Activated naive CD4-positive, alpha-beta T cell treated with anti-CD3 and anti-CD28 coated beads, Interleukin-2, amount 50 U/mL, for 16 hours (primary cell): ENCODE measurements at regions not wholly inside any gene's neighbourhood (a gene's known extent, or its start where the extent isn't known, plus 50 kb on each side); places are given as distances from the start of the nearest gene placed in this dataset.

ENCODE experiments used
- DNase-seq: peaks from one replicate; pipeline ENCODE4 v3.0.0-alpha.2; 2020

- no peak for DNase-seq
Observed at GRCh38 chr3:104990758-104991157, 376.0 kb upstream of the ALCAM start.

GRCh38 chr3:104992676-104993075 is 374.0 kb upstream of the ALCAM start:
- DNase-seq: no peak

GRCh38 chr3:105006164-105006563 is 360.5 kb upstream of the ALCAM start:
- DNase-seq: no peak

GRCh38 chr3:105013657-105014056 is 353.1 kb upstream of the ALCAM start:
- DNase-seq: no peak

GRCh38 chr3:105014631-105015030 is 352.1 kb upstream of the ALCAM start:
- no peak for DNase-seq

- no peak for DNase-seq
Observed at GRCh38 chr3:105022813-105023212, 343.9 kb upstream of the ALCAM start.

- no peak for DNase-seq
Observed at GRCh38 chr3:105030211-105030610, 336.5 kb upstream of the ALCAM start.

GRCh38 chr3:105032541-105032940 is 334.2 kb upstream of the ALCAM start:
- DNase-seq: no peak

- DNase-seq: no peak
Observed at GRCh38 chr3:105033081-105033480, 333.6 kb upstream of the ALCAM start.

GRCh38 chr3:105039004-105039403 is 327.7 kb upstream of the ALCAM start:
- DNase-seq: no peak

GRCh38 chr3:105040026-105040622 is 326.6 kb upstream of the ALCAM start:
- DNase-seq: no peak

GRCh38 chr3:105042586-105042985 is 324.1 kb upstream of the ALCAM start:
- DNase-seq: no peak

GRCh38 chr3:105051111-105051510 is 315.6 kb upstream of the ALCAM start:
- no peak for DNase-seq

GRCh38 chr3:105051972-105052371 is 314.7 kb upstream of the ALCAM start:
- no peak for DNase-seq

GRCh38 chr3:105062853-105063252 is 303.9 kb upstream of the ALCAM start:
- DNase-seq: no peak

GRCh38 chr3:105065895-105066839 is 300.5 kb upstream of the ALCAM start:
- DNase-seq: no peak

- DNase-seq: no peak
Observed at GRCh38 chr3:105067361-105067760, 299.3 kb upstream of the ALCAM start.

GRCh38 chr3:105077060-105077822 is 289.5 kb upstream of the ALCAM start:
- DNase-seq: no peak

GRCh38 chr3:105083945-105084344 is 282.8 kb upstream of the ALCAM start:
- DNase-seq: no peak

- no peak for DNase-seq
Observed at GRCh38 chr3:105085506-105085905, 281.2 kb upstream of the ALCAM start.

GRCh38 chr3:105093371-105094252 is 273.1 kb upstream of the ALCAM start:
- no peak for DNase-seq

GRCh38 chr3:105094588-105094987 is 272.1 kb upstream of the ALCAM start:
- no peak for DNase-seq

GRCh38 chr3:105096071-105096470 is 270.6 kb upstream of the ALCAM start:
- no peak for DNase-seq
